SIG-M5 (cell line): ENCODE measurements at regions not wholly inside any gene's neighbourhood (a gene's known extent, or its start where the extent isn't known, plus 50 kb on each side); places are given as distances from the start of the nearest gene placed in this dataset.

ENCODE experiments used
- DNase-seq: peaks from one replicate; lab custom pipeline; 2025; lab: John Stamatoyannopoulos, UW

DNA sequence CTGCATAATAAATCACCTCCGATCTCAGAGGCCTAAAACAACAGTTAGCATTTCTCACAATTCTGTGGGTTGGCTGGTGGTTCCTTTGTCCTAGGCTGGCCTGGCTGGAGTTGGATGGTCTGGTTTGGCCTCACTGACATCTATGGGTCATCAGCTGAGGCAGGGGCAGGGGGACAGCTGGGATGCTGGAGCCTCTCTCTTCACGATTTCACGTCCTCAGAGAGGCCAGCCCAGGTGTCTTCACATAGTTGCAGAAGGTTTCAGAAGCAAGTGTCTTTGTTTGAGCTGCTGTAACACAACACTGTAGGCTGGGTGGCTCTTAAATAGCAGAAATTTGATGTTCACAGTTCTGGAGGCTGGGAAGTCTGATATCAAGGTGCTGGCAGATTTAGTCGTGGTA is 155.5 kb upstream of the CACNA1E start:
- no peak for DNase-seq

DNA sequence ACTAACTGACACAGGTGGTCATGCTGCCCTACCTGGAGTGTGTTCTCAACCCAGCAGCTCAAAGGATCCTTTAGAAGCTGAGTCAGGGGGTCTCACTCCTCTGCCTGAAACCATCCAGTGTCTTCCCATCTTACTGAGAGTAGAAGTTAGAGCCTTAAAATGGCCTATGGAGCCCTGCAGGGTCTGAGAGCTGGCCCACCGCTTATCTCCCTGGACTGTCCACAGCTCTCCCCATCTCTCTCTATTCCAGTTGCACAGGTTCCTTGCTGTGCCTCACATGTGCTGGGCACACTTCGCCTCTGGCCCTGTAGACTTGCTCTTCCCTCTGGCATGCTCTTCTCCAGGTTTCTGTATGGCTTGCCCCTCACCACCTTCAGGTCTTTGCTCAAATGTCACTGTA is 148.6 kb upstream of the CACNA1E start:
- no peak for DNase-seq

DNA sequence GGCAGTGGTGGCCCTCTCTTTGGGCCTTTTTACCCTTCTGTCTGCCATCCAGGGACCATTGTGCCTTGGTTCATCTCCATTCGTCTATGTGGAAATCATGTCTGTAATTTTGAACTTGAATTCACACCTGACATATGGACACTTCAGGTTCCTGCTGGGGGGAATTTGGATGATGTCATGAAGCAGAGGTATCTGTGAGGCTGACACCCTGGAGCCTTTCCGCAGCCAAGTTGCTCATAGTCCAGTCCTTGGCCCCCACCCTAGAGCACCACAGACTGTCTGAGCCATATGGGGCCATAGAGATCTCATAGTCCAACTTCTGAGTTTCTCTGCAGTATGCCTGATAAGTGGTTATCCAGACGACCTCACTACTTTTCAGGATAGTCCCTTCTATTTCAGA is 147.7 kb upstream of the CACNA1E start:
- no peak for DNase-seq

DNA sequence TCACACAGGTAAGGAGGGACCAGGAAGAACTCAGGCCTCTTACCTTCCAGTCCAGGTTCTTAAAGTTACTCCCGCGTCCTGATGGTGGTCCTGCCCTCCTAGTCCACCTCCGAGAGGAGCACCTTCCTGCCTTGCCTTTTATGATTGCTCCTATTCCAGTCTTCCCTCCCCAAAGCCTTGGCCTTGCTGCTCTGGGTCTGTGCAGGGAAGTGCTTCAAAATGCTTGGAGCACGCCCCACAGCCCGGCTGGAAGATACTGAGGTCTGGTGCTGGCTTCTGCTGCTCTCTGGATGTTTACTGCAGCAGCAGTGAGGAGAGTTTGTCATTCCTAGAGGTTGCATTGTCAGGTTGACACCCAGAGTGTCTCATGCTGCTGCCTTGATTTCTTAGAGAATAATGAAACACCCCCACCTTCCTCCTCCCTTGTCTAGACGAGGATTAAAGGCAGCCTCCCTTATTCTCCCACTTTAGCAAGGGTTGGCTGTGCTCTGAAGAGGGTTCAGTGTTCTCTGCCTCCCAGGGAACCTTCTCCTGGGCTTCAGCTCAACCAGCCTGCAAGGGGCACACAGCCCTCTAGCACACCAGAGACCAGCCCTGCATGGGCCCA is 142.2 kb upstream of the CACNA1E start:
- DNase-seq = no peak

DNA sequence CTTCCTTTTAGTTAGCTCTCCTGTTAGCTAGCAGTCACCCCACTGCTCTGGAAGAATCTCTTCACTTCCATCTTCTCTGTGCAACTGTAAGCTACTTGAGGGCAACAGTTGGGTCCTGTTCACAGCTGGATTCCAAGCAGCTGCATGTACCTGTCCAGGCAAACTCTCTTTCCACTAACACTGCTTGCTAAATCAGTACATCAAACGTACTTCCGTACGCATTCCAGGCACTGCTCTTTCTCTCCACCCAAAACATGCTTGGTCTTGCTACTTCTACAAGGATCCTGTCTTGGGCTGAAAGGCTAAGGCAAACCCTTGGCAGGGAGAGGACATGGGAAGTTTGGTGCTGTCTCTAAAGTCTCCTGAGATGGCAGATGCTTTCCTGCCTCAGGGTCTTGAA is 139.2 kb upstream of the CACNA1E start:
- DNase-seq = no peak

DNA sequence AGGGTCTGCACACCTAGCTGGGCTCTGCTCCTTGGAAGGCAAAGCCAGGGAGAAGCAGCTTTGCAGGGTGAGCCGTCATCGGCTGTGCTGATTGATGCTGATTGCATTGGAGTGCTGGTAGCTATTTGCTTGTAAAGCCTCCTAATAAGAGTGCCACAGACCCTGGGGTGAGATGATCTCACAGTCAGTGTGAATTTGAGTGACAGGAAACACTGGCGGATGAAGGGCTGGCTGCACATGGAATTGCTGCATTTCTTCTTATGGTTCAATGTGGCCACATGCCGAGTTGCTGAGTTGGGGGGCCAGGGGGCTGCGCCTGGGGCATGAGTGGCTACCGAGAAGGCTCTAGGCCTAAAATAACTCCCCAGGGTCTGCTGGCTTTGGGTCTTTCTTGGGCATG is 138.2 kb upstream of the CACNA1E start:
- DNase-seq = no peak

DNA sequence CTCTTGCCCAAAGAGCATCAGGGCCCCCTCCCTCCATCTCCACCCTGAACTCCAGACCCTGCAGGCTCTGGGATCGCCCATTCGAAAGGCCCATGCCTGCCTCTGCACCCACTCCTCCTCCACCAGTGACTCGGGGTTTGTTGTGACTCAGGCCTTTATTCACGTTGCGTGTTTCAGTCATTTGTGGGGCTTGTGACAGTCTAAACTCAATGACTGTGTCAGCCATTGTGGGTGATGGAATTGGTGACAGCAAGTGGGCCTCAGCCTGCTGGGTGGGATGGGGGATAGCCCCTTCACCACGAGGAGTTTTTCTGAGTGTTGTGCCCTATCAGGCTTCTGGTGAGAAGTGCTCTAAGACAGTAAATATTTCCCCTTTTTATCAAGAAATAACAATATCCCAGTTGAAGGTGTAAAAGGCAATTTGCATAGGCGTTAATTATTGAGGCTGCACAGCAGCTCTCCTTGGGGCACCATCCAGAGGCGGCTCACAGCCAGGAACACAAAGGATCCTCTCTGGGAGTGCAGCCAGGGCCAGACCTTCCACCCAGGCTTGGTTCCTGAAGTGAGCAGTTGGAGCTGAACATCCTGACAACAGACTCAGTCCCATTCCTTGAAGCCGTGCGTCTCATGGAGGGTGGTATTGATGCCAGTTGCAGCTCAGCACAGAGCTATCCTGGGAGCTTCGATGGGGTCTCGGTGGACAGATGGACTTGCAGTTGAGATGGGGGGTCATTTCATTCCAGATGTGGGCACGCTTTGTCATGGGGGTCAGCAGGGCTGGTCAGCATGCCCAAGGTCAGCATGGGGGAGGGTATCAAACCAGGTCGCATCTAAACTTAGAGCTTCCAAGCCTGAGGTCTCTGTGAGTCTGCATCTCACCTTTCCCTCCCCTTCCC is 135.6 kb upstream of the CACNA1E start:
- DNase-seq = no peak

DNA sequence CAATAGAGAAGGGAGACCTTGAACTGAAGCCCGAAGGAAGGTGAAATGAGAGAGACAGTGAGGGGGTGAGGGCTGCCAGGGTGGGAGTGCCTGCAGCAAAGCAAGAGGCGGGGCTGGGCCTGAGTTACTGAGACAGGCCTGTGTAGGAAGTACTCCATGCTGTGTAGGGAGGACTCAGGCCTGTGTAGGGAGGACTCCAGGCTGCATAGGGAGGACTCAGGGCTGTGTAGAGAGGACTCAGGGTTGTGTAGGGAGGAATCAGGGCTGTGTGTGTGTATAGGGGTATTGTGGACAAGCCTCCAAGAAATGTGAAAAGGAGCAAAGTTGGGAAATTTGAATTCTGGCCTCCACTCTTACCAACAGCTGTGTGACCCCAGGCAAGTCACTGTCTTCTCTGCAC is 133.8 kb upstream of the CACNA1E start:
- DNase-seq = no peak

DNA sequence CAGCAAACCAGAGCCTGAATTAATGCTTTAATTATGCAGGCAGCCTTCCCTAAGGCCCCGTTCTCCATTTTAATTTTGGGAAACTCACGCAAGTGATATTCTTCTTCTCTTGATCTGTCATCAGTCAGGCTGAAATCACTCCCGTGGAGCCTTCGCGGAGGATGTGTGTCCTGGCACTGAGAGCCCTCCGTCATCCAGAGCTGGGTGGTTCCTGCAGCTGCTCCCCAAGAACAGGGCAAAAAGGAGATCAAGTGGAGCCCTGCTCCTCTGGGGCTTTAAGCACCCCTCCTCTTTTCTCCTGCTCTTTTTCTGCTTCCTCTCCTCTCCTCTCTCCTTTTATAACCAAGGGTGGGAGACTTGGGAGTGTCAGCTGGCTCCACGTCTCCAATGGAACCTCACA is 133.2 kb upstream of the CACNA1E start:
- no peak for DNase-seq

DNA sequence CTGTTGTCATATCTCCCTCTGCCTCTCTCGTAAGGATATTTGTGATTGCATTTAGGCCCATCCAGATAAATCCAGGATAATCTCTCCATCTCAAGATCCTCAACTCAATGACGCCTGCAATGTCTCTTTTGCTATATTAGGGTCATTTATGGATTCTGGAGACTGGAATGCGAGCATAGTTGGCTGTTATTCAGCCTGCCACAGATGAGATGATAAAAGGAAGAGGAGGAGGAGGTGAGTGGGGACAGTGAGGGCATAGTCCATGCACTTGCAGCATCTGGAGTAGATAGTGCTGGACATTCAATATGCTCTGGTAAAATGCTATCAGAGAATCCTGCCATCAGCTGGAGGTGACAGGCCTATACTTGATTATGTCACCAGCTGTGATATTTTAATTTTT is 131.6 kb upstream of the CACNA1E start:
- DNase-seq = no peak

DNA sequence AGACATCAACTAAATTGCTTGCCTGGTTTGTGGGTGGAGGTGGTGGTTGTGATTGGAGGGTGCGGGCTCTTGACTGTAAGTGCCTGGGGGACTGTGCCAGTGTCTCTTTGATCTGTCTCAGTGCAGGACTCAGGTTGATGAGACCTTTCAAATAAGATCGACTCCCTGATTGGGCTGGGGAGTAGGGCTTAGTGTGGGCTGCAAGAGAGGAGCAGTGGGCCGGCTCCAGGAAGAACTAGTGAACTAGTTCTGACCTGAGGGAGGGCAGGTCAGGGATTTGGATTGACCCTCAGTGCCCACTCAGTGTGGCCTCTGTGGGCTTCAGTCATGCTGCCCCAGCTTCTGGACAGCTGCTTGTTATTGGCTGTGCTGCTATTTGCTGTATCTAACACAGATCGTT is 130.6 kb upstream of the CACNA1E start:
- no peak for DNase-seq

DNA sequence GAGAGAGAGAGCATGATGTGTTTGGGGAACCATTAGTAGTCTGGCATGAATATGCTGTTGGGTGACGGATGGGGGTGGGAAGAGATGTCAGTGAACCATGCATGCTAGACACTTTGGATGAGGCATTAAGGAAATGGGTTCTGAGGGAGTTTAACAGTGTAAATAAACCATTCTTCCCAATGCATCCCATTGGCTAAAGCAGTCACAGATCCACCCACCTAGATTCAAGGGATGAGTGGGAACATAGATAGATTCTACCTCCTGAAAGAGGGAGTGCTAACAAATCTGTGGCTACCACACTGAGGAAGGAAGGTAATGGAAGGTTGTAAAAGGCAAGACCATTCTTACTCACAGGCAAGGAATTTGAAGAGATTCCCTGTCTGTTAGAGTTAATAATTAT is 129.8 kb upstream of the CACNA1E start:
- DNase-seq = no peak

DNA sequence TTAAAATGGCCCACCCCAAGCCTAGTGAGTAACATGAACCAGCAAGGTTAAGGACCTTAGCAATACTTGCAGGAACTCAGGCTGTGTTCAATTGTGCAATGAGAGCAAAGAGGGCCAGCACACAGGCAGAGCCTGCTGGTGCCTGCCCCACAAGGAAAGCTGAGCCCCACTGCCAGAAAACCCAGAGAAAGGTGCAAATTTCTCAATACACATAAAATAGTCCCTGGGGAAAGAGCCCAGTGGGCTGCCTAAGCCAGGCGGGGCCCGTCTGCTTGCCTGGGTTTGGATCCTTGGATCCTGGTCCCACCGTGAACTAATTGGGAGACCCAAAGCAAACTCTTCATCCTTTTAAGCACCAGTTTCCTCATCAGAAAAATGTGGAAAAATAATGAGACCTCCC is 128.5 kb upstream of the CACNA1E start:
- no peak for DNase-seq

DNA sequence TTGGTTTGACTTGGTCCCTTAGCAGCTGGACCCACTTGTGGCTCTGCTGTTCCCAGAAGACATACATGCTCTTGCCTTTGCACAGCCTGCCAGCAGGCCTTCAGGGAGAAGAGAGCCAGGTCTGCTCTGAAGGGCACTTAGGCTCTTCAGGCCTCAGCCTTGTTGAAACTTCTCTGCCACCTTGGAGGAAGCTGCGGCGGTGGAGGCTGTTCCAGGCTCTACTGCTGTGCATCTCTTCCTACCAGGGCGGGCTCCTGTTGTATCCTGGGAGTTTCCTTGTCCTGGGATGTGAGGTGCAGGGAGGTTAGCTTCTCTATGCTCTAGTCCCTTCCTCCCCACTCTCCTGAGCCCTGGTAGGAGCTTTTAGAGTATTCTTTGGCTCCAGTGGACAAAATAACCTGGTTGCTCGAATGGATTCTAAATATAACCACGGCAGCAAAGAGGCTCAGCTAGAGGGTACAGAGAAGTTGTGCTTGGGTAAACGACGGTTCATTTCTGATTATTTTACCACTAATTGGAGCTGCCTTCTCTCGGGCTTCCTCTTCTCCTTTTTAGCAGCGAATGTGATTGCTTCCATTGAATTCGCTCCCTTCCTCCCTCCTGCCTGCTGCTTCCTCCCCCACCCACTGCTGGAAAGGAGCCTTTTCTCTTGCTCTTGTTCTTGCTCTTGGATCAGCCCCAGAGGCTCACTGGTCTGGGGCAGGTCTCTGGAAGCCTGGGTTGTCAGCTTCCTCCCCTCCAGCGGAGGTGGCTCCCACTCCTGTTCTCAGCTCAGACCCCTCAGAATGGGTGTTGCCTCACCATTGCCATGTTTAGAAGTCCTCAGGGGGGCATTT is 126.6 kb upstream of the CACNA1E start:
- no peak for DNase-seq

DNA sequence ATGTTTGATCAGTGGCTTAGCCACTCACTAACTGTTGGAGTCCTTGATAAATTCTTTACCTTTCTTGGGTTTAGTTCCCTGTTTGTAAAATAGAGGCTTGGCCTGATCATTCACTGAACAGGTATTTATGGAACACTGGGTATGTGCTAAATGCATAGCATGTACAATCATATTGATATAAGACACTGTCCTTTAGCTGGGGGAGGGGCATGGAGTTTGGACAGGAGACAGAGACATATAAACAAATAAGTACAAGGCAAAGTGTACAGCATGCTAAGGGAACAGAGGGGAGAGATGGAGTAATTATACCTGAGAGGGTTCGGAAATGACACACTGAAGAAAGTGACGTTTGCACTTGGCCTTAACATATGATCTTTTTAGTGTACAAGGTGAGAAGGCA is 124.3 kb upstream of the CACNA1E start:
- no peak for DNase-seq

DNA sequence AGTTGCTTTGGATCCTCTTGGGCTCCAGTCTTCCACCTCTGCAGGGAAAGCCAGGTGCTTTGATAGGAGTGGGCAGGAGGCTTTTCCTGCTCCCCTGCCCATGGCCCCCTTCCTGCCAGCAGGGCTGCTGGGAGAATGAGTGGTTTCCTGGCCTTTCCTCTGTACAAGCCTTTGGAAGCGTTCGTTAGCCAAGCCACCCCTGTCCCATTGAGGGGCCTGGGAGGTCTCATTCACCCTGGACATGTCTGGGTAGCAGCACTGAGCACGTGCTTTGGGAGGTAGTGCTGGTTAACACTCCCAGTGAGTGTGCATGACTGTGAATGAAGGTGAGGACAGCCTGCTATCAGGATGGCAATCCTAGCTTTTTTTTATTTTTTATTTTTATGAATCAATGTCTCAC is 118.5 kb upstream of the CACNA1E start:
- DNase-seq = no peak

DNA sequence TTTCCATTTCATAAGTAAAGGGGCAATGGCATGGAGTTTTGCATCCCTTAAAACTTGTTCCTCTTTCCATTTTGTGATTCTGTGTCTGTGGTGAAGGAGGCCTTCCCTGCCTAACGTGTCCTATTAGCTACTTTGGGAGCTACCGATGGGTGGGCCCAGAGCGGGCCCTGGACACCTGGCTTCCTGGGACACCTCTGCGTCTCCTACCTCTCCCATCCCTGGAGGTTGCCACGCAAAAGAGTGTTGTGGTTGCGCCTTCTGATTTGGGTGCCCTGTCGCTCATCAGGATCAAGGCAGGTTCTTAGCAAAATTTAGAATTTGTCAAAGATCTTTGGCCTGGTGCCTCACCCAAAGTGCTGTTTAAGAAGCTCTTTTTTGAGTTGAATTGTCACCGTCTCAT is 116.4 kb upstream of the CACNA1E start:
- no peak for DNase-seq

DNA sequence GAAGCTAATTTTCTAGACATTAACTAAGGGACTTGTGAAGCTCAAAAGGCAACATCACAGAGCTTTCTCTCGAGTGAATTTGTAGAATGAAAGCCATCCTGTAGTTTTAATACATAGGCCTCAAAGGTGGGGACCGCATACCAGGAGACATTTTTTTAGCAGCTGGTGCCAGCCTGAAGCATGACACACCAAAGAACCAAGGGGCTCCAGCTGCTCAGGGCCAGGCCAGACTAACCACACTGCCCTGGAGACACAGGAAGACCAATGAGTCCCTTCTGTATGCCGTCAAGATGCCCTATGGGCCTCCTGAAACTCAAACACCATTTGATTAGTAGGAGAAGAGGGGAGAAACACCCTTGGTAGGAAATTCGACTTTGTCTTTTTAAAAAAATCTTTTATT is 113.9 kb upstream of the CACNA1E start:
- DNase-seq = no peak

DNA sequence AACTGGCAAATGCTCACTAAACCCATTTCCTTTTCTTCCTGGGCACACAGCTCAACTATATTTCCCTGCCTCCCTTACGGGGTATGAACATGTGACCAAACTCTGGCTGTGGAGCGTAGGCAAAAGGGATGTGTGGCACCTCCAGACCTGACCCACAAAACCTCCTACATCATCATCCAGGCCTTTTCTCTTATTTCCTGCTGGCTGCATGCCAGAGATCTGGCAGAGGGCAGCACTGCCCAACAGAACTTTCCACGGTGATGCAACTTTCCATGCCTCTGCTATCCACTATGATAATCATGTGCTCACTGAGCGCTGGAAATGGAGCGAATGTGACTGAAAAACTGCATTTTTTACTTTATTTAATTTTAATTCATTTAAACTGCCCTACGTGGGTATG is 99.6 kb upstream of the CACNA1E start:
- no peak for DNase-seq

DNA sequence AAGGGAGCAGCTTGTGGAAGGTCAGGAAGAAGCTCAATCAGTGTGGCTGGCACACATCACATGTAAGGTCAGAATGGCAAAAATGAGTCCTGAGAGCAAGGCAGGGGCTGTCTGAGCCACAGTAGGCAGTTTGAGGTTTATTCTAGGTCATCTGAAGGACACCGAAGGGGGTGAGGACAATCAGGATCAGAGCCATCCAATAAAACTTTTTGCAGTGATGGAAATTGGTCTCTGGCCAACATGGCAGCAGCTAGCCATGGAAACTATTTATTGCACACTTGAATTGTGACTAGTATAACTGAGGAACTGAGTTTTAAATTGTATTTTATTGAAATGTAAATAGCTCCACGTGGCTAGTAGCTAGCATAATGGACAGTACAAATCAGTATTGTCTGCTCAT is 97.0 kb upstream of the CACNA1E start:
- no peak for DNase-seq

DNA sequence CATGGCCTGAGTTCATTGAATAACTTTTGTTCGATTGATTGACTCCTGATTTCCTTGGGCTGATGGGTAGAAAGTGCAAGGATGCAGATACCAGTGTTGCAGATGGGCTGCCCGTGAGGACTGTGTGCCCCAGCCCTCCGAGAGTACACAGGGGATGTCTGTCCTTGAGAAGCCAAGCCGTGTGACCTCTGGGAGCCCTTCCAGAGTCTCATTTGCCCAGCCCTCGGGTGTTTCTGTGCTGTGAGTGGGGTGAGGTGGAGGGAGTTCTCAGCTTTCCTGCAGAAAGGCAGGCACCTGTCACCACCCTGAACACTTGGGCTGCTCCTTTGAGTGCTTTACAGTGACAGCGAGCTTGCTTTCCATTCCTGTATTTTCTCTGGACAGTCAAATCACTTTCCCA is 96.4 kb upstream of the CACNA1E start:
- DNase-seq = no peak

DNA sequence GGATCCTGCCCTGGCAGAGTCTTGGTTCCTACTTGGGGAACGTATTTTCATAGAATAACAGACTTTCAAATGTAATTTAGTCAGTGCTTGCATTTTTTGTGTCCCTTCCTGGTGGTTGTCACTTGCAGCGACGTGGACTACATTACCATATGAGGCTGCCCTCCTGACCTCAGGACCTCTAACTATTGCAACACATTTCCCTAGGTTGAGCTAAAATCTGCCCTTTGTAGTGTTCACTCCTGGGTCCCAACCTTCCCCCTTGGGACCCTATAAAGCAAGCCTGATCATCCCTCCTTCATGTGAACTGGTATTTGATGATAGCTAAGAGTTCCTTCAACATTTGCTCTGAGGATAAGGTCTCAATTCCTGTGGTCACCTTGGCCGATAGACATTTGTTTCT is 95.6 kb upstream of the CACNA1E start:
- no peak for DNase-seq
